Small intestine (tissue), 7 donors: ENCODE measurements at regions not wholly inside any gene's neighbourhood (a gene's known extent, or its start where the extent isn't known, plus 50 kb on each side); places are given as distances from the start of the nearest gene placed in this dataset.
A peak's percentile ranks its signal among the peaks of the same experiment; 100 is the strongest.

Experiments
- DNase-seq, 2 donors: peaks; one replicate each; pipeline versions ENCODE4 v3.0.0 to v3.0.0-alpha.2; 2013
- FAIRE-seq: peaks from 2 replicates; lab custom pipeline; 2012; peaks lifted over from hg19 to GRCh38; lab: Jason Lieb, UNC
- H3K27ac ChIP-seq, 3 donors: one replicate each; pipeline ENCODE4 v1.5.1; 2013; ENCODE audit warnings: low read length in 2 of 3, mild to moderate bottlenecking in 2 of 3, control low read depth in 1 of 3, inconsistent platforms in 1 of 3, low read depth in 1 of 3, moderate library complexity in 1 of 3
- H3K27me3 ChIP-seq, 3 donors: one replicate each; pipeline ENCODE4 v1.6.1; 2013; ENCODE audit warnings: low read length in 3 of 3, inconsistent platforms in 1 of 3; ENCODE audit not compliant: control insufficient read depth in 3 of 3, insufficient read depth in 3 of 3
- H3K36me3 ChIP-seq, 3 donors: one replicate each; pipeline ENCODE4 v1.6.1; 2013; ENCODE audit warnings: low read length in 3 of 3, inconsistent platforms in 1 of 3, low read depth in 1 of 3, mild to moderate bottlenecking in 1 of 3, moderate library complexity in 1 of 3; ENCODE audit not compliant: control insufficient read depth in 3 of 3, insufficient read depth in 2 of 3
- H3K4me1 ChIP-seq, 3 donors: one replicate each; pipeline ENCODE4 v1.6.1; 2013; ENCODE audit warnings: low read length in 2 of 3, inconsistent platforms in 1 of 3, low read depth in 1 of 3, mild to moderate bottlenecking in 1 of 3, moderate library complexity in 1 of 3; ENCODE audit not compliant: control insufficient read depth in 3 of 3, insufficient read depth in 2 of 3
- H3K4me3 ChIP-seq, 3 donors: one replicate each; pipeline ENCODE4 v1.5.1; 2013; ENCODE audit warnings: low read length in 3 of 3, control low read depth in 1 of 3, inconsistent platforms in 1 of 3, low read depth in 1 of 3, mild to moderate bottlenecking in 1 of 3, moderate library complexity in 1 of 3
- H3K9me3 ChIP-seq, 2 donors: one replicate each; pipeline ENCODE4 v1.6.1; 2013; ENCODE audit warnings: low read depth in 1 of 2, low read length in 1 of 2; ENCODE audit not compliant: control insufficient read depth in 2 of 2, insufficient read depth in 1 of 2
- WGBS, 3 donors: extraction: QIAGEN DNeasy Blood & Tissue Kit; methylation state at CpG; one replicate each; pipeline ENCODE4 v1.1.7; 2013; 5-methylcytosine and 5-hydroxymethylcytosine counted together
- donor health status: healthy with polysubstance abuse.
- donor health status: control.
- donor health status: control.
- donor health status: Bipolar disorder and iron deficiency.
- donor health status: healthy.

DNA sequence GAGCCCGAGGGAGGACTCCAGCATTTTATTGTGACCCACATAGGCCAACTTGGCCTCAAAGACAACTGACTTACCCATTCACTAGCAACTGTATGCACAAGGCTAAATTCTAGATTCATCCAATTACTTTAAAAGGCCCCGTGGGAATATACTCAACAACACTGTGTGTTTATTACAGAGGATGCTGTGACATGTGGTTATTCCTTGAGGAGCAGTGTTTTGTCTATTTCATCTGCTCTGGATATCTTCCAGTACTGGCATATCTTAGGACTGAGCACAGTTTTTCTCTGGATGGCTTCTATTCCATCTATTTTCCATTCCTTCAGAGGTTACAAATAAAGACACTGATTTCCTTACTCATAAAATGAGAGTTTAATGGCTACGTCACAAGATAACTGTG lies 87.2 kb upstream of the KRAS start:
- Histone ChIP-seq H3K4me1 (peaks cover 0 to 1% (median 0%) of the 10 kb centered on the region in 3 donors), H3K4me3 (no peak overlapping the region), H3K36me3 (no peaks in the 10 kb centered on the region), H3K27me3 (no peaks in the 10 kb centered on the region), H3K27ac (no peak overlapping the region), H3K9me3 (peaks cover 0 to 3% of the 10 kb centered on the region in 2 donors)
- FAIRE-seq (no peak), DNase-seq (no peak)
- WGBS, 3 donors, result 84 to 93% (median 87%) methylated on average over 3 of the region's 3 CpGs

DNA sequence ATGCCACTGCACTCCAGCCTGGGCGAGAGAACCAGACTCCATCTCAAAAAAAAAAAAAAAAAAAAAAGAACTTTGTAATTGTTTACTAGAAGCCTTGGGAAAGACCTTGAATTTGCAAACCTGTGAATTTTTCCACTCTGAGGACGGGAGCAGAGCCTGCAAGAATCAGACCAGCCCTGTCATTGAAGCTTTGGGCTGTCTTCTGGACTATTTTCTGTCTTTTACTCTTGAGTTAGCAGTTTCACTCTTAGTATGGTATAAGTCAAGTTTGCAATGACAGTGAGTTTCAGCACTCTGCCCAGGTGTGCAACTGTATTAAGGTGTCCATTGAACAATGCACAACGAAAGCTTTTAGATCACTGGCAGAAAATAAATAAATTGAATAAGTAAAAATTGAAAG lies 81.4 kb upstream of the KRAS start:
- no peak for DNase-seq
- Histone ChIP-seq H3K9me3 (no peaks in the 10 kb centered on the region), H3K36me3 (no peaks in the 10 kb centered on the region), H3K27me3 (no peaks in the 10 kb centered on the region), H3K4me3 (no peak overlapping the region), H3K27ac (no peak overlapping the region), H3K4me1 (peaks cover 0 to 1% (median 0%) of the 10 kb centered on the region in 3 donors)
- FAIRE-seq, result no peak
- WGBS, 3 donors, result 65 to 66% (median 66%) methylated on average over 3 of the region's 3 CpGs

DNA sequence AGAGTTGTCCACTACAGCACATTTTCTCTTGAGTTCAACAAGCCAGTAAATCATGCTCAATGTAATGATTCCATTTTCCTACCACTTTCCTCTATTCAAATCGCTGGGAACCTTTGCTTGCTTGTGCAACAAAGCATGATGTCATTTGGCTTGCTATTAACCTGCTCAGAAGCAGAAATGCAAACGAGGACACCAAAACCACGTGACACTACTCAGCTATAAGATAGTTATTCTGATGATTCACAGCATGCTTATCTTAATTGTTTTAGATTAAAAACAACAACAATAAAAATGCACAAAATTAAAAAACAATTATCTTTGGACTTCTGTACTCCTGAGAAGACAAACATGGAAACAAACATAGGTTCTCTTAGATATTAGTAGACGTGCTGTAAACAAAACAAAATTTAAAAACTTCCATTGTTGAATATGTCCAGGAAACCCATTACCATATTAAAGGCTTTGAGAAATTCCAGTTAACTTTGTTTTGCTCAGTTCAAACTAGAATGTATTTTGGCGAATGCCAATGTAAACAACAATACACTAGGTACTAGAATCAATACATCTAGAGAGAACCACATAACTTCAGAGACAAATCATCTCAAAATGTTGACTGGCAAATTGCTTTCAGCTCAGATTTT lies 77.5 kb upstream of the KRAS start:
- peak; percentile 57 for FAIRE-seq

DNA sequence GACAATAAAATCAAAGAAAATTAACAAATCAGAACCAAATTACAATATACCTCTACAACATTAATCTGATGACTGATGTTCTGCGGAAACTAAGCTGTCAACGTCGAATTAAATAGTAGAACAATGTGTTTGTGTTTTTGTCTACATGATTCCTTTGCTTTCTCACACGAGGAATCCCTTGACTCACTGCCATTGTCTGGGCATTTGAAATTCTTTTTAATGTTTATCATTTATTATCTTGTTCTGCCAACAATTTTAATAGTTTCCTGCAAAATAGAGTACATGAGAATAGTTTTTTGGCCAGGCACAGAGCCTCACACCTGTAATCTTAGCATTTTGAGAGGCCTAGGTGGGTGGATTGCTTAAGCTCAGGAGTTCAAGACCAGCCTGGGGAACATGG lies 76.6 kb upstream of the KRAS start:
- Histone ChIP-seq H3K36me3 (no peaks in the 10 kb centered on the region), H3K9me3 (no peaks in the 10 kb centered on the region), H3K27ac (no peak overlapping the region), H3K4me1 (no peaks in the 10 kb centered on the region), H3K4me3 (no peak overlapping the region), H3K27me3 (no peaks in the 10 kb centered on the region)
- FAIRE-seq, result no peak
- no peak for DNase-seq
- WGBS, 3 donors, result 68 to 72% (median 70%) methylated on average over 4 of the region's 4 CpGs

More for the DNA sequence above, 77.5 kb upstream of the KRAS start:
- Histone ChIP-seq H3K4me3 (no peak overlapping the region), H3K27me3 (no peaks in the 10 kb centered on the region), H3K4me1 (no peaks in the 10 kb centered on the region), H3K27ac (no peak overlapping the region), H3K36me3 (no peaks in the 10 kb centered on the region), H3K9me3 (no peaks in the 10 kb centered on the region)
- 21 to 48% (median 22%) methylated on average over 5 of the region's 5 CpGs for WGBS, 3 donors
- DNase-seq, result peak; percentile 63 to 86

DNA sequence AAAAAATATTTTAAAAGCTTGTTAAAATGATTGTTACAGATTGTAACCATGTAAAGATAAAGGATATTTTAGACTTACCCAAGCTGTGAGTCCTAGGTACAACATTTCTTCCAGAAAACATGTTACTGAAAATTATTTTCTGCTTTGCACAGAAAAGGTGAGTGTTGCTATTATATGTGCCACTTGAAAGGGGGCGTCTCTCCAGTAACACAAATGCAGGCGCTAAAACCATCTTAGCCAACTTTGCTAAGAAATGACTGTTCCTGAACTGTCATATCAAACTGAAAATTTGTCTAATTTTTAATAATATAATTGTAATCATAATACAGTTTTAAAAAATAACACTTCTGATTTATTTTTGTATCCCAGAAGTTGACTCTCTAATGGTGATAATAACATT lies 75.6 kb upstream of the KRAS start:
- DNase-seq (no peak), FAIRE-seq (no peak)
- Histone ChIP-seq H3K9me3 (no peaks in the 10 kb centered on the region), H3K27me3 (no peaks in the 10 kb centered on the region), H3K27ac (no peak overlapping the region), H3K4me3 (no peak overlapping the region), H3K4me1 (no peaks in the 10 kb centered on the region), H3K36me3 (no peaks in the 10 kb centered on the region)
- 92 to 96% (median 94%) methylated on average over 2 of the region's 2 CpGs for WGBS, 3 donors

DNA sequence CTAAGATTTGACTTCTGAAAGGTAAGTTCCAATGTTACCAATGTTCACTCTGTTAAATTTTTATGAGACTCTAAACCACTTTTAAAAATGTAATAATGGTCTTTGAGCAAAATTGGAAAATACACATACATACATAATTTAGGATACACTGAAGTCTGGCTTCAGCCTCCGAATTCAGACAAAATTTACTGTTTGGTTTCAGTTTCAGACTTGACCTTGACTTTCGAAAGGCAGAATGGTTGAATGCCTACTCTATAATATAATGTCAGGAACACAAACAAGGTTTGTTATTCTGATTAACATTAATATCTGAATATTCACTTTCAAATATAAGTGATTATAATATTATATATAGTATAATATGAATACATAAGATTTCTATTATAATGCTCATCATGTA lies 74.1 kb upstream of the KRAS start:
- no peaks in the 10 kb centered on the region for H3K4me1 ChIP-seq
- FAIRE-seq (peak; percentile 36), DNase-seq (peak in 1 of 2 donors; percentile 2)
- H3K36me3 ChIP-seq, result no peaks in the 10 kb centered on the region
- H3K9me3 ChIP-seq, result no peaks in the 10 kb centered on the region
- no peak overlapping the region for H3K4me3 ChIP-seq
- no peaks in the 10 kb centered on the region for H3K27me3 ChIP-seq
- H3K27ac ChIP-seq, result no peak overlapping the region
- WGBS, 3 donors, result 36 to 47% (median 37%) methylated on average over 2 of the region's 2 CpGs

DNA sequence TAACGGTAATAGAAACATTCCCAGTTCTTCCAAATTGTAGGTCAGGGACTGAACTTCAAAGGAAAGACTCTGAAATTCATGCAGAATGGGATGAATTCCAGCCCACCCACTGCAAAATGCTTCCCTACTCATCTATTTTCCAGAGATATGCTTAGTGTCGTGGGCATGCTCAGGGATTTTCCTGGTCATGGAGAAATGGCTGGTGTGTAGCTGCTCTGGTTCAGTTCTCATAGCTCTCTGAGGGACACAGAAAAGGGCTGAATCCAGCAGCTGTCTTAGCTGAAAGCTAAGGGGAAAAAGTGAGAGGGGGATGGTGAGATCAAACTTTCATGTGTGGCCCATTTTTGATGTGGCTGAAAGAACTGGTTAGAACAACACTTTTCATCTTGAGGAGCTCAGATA lies 72.9 kb upstream of the KRAS start:
- FAIRE-seq, result no peak

DNA sequence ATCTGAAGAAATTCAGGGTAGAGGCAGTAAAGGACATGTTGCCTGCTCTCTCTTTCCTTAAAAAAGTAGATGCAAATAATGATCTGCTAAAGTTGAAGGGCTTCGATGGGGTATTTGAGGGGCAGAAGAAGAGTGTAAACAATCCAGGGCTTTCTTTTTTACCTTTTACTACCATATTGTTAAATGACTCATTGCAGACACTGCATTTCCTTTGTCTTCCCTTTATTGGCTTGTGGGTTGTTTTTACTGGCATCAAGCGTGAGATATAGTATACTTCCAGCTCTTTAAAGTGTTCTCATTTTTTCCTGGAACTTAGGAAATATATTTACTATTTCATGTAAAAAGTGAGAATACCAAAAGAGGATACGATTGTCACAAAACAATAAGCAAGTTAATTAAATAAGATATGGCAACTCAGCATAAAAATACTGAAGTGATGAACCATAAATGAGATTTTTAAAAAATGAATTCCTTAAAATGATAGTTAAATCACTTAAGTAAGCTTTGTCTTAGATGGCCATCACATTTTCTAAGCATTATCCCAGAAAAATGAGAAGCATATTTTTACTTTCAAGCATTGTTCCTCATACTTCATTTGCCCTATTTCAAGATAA lies 72.3 kb upstream of the KRAS start:
- Histone ChIP-seq H3K9me3 (no peaks in the 10 kb centered on the region), H3K36me3 (no peaks in the 10 kb centered on the region), H3K4me3 (no peak overlapping the region), H3K4me1 (no peaks in the 10 kb centered on the region), H3K27me3 (no peaks in the 10 kb centered on the region), H3K27ac (no peak overlapping the region)
- DNase-seq (no peak), FAIRE-seq (no peak)
- 16 to 27% (median 23%) methylated on average over 3 of the region's 3 CpGs for WGBS, 3 donors

More for the DNA sequence above, 72.9 kb upstream of the KRAS start:
- Histone ChIP-seq H3K27ac (no peak overlapping the region), H3K27me3 (no peaks in the 10 kb centered on the region), H3K36me3 (no peaks in the 10 kb centered on the region), H3K4me3 (no peak overlapping the region), H3K9me3 (no peaks in the 10 kb centered on the region), H3K4me1 (no peaks in the 10 kb centered on the region)
- DNase-seq, result no peak
- WGBS, 3 donors, result 44 to 60% (median 48%) methylated on average over 2 of the region's 2 CpGs
